ENCODE measurements at regions not wholly inside any gene's neighbourhood (a gene's known extent, or its start where the extent isn't known, plus 50 kb on each side); places are given as distances from the start of the nearest gene placed in this dataset.
"Not testable (repeated sequence)": the region's sequence is repeated elsewhere in the genome, so short reads cannot be mapped to it uniquely, and the experiment has no call there.

DNA sequence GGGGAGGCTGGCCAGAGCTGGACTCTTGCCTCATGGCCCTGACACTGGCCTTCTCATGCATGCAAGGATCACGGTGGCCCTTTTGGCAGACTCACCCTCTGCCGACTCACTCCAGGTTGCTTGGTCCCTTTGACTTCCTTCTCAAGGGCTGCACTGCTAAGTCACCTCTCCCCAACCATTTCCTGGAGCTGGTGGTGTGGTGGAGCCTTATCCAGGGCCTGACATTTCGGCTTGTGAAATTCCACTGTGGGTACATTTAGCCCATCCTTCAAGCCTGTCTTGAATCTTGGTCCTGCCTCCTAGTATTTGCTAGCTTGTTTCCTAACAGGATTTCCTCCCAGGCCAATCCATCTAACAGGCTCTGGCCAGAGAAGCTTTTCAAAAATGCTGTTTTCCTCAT, 52.6 kb upstream of the JUN start:
- no peak for FAIRE-seq

DNA sequence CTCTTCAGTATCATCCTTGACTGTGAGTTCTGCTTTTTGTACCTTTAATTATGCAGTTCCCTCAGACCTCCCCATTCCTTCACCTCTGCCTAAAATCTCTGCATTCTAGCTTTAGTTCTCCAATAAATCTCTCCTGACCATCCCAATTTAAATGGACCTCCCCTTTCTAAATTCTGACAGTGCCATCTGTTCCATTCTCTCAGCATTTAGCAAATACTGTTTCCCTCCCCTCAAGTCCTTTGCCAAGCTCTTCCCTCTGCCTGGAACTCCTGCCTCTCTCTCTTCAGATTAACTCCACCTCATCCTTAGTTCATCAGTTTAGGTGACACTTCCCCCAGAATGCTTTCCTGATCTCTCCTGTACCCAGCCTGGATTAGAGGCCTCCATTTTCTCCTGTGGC, 54.0 kb upstream of the JUN start:
- FAIRE-seq = no peak

DNA sequence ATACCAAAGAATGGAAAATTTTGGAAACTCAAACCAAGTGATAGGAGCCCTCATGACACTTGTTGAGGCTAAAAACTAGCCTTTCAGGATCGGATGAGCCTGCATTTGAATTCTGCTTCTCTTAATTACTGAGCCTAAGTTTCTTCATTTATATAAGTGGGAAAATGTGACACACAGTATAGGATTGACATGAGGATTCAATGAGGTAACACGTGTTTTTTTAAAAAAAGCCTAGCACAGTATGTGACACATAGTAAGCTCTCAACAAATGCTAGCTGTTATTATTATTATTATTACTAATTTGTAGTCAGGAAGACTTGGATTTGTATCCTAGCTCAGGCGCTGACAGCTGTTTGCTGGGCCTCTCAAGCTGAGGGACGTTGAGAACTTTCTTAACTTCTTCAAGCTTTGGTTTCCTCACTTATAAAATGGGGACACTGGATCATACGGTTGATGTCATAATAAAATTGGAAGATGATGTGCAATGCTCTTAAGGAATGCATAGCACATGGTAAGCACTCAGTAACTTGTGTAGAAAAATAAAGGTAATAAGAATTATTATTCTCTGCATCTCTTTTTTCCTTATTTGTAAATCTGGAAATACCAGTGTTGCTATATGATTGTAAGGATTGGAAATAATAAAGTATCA, 55.4 kb upstream of the JUN start:
- no peak for FAIRE-seq

DNA sequence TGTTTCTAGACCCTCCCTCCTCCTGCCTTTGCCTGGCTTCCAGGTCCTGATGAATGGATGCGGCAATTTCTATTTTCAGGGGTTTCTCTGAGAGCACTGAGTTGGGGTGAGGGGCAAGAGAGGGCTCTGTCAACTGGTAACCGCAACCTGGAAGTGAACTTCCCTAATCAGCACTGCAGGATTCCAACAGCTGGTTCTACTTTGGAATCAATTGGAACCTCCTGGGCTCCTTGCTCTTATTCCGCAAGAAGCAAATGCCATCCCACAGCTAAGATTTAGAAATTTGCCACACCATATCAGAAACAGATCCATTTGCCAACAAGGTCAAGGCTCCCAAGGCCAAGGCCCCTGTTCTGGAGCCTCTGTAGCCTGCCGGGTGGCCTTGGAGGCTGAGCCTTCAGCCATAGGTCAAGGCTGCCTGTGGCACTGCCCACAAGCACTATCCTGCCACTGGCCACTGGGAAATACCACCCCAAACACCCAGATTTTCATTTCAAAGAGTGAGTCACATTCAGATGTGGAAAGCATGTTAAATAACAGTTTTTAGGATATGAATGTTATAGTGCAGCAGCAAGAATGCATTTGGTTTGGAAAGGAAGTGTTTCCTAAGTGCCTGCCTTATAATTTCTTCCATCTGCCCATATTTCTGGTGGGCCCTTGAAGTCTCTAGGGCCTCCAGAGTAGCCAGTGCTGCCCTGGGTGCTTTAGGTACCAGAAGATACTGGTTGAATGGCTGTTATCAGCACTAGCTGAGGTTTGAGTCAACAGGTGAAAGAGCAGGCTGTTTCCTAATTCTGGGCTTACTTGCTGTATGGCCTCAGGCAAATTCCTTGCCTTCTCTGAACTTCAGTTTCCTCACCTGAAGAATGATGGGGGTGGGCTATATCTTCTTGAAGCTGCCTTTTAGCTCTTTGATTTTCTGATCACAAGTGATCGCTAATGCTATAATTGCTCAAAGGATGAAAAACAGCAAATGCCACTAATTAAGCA, 56.3 kb upstream of the JUN start:
- FAIRE-seq = no peak

DNA sequence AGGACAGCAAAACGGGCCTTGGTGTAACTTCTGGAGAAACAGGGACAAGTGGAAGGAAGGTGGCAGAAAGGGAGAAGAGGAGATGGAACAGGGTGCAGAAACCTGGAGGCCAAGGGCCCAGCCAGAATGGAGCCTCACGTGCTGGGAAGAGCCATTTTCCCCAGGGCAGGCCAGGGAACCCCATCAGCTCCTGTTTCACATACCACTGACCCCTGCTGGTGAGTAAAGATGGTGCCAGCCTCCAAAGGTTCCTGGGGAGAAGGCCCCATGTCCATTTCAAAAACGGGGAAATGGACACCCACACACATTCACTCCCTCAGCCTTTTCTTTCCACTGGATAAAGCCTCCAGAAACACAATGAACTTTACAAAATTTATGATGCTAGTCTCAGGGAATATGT, 57.6 kb upstream of the JUN start:
- no peak for FAIRE-seq

DNA sequence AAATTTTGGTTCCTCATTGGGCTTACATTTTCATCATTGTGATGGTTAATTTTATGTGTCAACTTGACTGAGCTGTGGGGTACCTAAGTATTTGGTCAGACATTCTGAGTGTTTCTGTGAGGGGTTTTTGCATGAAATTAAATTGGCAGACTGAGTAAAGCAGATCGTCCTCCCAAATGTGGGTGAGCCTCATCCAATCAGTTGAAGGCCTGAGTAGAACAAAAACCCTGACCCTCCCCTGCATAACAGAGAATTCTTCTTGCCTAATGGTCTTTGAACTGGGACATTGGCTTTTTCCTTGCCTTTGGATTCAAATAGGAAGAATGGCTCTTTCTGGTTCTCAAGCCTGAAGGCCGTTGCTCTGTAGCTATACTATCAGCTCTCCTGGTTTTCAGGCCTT, 59.1 kb upstream of the JUN start:
- FAIRE-seq = no peak

DNA sequence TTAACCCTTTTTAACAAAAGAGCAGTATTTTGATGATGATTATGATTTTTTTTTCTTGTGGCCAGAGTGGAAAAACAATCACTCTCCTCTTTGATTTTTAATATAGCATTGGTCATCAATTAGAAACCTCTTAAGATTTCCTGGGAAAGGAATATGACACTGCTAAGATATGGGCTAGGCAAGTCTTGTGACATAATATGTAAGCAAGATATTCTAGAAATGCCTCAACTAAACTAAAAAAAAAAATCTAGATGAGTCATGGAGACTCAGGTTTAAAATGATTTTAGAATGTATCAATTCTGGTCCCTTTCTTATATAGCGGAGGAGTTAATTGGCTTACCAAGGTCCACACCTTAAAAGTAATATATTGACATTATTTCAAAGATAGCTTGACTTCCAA, 60.3 kb upstream of the JUN start:
- FAIRE-seq = no peak

DNA sequence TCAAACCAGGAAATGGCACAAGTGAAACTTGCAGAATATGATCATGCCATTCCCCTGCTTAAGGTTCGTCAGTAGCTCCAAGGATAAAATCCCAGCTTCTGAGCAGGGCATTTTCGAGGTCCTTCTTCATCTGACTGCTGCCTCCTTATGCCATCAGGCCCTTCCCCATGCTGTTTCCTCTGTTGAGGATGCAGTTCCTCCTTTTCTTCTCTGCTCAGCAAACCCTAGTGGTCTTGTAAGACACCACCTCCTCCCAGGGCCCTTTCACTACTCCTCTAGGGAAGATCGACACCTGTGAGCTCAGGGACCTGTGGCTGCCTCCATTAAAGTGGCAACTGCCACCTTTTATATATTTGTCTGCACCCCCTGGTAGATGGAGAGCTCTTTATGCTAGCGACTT, 62.1 kb upstream of the JUN start:
- FAIRE-seq = no peak

DNA sequence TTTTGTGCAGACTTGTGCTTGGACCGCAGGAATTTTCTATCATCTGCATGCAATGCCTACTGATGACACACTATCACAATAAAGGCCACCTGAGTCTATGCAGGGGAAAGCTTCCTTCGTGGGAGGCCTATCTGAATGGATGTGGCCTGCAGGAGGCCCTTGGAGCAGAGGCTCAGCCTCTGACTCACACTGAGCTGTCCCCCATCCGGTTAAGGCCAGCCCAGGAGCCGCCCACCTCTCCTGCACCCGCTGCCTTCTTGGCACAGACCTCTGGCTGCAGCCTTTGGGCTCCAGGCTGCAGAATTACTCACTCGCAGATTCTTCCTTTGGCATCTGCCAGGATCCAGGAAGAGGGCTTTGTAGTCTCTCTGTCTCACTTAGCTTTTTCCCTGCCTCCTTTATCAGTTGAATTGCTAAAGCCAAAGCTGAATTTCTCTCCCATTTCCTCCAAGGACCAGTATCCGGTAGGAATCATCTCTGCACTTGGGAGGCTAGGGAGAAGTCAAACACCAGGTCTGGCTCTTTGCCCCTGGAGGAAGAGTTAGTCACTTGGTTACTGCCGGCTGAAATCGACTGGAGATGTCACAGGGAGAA, 65.1 kb upstream of the JUN start:
- FAIRE-seq = no peak

DNA sequence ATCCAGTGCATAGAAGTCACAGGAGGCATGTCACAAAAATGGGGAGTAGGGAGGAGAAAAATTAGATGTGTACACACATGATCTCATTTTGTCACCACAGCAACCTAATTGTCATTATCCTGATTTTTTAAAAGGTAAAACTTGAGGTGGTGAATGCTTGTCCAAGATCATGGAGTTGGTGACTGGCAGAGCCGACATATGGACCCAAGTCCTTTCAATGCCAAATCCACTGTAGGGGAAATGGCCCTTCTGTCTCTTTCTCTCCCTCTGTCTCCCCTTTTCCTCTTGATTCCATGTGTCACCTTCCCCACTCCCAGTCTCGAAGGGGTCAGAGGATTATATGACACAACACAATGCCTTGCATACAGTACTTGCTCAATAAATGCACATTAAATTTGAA, 65.7 kb upstream of the JUN start:
- FAIRE-seq = no peak

DNA sequence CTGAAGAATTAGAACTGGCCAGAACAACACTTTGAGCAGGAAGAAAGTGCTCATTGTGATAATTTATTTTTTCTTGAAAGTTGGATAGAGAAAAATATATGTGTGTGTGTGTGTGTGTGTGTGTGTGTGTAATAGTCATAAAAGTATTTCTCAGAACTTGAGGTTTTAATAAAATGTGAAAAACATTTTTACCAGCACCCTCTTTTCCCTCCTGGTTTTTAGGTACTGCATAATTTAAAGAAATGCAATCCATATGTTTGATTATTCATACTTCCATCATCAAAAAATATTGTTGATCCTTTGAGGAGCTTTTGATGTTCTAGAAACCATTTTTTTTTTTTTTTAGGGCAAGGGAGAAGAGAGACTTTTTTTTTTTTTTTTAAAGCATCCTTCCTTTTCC, 66.8 kb upstream of the JUN start:
- no peak for FAIRE-seq

DNA sequence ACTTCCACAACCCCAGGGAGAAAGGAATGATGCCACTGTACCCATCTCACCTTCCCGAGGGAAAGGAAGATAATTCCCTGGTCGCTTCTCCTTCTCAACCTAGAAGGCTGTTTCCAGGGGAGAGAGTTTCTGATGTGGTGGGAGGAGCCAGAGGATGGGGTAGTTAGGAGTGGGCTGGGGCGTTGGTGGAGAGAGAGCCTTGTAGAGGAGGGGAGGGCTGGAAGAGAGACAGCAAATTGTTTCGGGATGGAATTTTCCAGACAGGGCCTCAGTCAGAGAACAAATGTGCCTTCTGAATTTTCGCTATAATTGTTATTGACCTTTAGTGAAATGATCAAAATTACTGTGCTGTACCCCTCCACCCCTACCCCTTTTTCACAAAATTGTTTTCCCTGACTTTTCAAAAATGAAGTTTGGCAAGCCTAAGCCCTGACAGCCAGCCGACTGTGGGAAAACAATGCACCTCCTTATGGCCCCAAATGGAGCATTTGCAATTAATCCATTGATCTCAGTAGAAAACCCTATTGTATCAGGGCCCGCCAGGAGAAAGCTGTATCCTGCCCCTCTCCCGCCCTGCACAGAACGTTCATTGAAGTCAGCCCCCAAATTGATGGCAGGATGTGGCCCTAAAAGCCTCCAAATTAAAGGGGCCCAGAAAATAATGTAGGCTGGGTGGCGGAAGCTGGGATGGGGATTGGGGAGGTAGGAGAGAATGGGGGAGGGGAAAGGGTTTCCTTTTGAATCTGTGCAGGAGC, 69.1 kb upstream of the JUN start:
- FAIRE-seq = no peak

DNA sequence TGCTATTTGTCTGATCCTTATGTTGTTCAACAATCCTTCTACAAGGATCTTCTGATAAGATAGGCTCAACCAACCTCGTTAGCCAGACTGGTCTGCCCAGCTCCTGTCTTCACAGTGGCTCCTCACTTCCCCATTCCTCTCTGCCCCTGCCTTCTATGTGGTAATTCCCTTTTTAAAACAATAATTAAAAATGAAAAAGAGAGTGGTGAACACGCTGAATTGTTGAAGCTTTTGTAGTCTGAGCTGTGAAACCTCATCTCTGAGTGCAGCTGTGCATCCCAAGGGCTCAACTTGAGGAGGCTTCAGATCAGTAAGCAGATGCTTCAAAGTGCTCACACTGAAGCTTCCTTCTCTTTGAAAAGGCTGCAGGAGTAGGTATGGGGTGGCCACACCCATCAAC, 70.7 kb upstream of the JUN start:
- FAIRE-seq = no peak

DNA sequence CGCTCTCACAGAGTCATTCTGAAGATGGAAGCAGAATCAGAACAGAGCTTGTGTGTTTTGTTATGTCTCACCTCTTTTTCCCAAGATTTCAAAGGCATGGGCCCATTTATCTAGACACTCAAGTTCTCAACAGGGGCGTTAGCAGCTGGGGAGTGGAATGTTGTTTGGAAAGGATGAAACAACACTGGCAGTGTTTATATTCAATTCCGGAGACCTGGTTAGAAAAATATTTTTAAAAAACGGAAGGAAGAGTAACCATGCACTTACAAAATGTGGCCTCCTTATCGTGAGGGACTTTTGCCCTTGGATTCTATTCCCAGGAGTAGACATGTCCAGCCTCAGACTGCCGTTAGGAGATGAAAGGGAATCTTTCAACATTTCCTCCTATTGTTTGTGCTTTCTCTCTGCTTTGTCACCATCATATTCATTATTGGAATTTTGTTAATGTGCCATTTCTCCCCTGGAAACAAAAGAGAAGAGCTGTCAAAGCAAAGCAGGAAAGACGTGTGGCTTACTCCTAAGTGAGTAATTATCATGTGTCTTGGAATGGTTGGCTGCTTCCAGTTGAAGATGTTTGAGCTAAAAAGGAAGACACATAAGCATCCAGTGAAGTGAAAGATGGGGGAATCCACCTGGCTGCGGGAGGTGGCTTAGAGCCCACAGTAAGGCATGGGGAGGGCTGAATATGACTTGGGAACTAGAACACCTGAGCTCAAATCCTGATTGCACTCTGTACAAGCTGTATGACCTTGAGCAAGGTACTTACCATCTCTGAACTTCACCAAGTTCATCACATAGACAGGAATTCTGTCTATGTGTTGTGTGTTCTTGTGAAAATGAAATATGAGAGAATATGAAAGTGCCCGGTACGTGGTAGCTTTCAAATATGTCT, 71.7 kb upstream of the JUN start:
- no peak for FAIRE-seq

DNA sequence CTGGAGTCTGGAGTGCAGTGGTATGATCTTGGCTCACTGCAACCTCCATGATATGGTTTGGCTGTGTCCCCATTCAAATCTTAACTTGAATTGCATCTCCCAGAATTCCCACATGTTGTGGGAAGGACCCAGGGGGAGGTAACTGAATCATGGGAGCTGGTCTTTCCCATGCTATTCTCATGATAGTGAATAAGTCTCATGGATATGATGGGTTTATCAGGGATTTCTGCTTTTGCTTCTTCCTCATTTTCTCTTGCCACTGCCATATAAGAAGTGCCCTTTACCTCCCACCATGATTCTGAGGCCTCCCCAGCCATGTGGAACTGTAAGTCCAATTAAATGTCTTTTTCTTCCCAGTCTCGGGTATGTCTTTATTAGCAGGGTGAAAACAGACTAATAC, 72.4 kb upstream of the JUN start:
- not testable (repeated sequence) for FAIRE-seq

DNA sequence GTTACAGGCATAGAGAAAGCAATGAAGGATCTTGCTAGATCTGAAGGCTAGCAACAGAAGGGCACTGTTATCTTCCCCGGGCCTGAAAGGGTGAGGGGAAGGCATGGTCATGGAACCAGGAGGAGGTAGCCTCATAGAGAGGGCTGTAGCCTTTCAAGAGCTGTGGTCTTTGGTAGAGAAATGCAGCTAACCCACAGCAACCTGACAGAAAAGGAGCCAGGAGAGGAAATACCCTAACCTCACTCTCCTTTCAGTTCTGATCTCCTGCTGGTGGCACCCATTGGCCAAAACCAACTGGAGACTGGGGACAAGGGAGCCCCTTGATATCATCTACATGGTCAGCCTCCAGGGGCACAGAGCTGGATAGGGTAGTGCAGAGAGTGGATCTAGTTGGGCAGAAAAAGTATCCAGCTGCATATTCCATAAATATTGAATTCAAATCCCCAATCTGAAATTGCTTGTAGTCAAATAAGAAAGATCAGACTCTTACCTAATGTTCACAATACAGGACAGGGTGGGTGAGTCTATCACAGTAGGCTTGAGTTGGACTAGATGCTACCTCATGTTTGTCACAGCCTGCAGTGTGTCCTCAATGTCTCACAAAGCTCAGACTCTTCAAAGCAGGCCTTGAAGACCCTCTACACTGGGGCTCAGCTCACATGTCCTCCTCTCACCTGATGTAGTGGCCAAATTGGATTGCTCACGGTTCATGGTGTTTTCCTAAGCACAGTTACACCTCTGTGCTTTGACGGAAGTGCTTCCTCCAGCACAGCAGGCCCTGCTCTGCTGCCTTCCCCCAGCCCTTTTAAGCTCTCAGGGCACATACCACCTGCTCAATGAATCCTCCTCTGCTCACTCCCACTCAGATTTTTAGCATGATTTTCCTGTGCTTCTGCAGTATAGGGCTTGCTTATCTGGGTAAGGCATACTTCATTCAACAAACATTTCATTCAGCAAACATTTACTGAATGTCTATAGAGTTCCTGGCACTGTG, 74.1 kb upstream of the JUN start:
- FAIRE-seq = no peak

DNA sequence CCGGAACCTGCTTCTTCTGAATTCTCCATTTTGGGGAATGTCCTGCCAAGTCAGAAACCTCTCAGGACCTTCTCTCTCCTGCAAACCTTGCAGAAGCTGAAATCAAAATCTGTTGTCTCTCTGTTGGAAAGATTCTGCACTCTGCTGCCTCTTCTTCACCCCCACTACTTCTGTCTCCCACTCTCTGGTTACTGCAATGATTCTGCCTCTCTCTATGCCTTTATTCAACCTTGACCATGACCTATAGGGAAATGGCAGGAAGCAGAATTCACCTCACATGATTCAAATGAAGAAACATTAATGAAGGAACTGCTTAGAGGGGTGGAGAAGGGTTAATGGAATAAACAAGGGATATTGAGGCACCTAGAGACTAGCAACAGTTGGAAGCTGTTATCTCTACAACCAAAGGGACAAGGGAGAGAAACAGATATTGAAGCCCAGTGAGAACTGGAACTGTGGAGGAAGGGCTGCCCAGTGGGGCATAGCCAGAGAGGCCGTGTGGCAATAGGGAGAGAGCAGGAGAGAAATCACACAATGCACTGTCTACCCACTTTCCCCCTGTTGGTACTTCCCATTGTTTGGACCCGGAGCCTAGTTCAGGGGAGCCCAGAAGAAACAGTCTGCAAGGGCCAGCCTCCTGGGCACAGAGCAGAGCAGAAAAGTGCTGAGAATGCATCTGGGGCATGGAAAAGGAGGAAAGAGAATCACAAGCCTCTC, 76.1 kb upstream of the JUN start:
- FAIRE-seq = no peak

DNA sequence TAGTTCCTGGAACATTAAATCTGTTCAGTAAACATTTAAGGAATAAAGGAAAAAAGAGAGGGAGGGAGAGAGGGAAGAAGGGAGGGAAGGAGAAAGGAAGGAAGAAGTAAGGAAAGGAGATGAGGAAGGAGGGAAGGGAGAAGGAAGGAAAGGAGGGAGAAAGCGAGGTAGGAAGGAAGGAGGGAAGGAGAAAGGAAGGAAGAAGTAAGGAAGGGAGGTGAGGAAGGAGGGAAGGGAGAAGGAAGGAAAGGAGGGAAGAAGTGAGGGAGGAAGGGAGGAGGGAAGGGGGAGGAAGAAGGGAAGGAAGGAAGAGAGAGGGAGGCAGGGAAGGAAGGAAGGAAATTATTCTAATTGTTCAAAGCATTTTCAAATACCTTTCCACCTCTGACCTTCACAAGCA, 77.2 kb upstream of the JUN start:
- FAIRE-seq = no peak

DNA sequence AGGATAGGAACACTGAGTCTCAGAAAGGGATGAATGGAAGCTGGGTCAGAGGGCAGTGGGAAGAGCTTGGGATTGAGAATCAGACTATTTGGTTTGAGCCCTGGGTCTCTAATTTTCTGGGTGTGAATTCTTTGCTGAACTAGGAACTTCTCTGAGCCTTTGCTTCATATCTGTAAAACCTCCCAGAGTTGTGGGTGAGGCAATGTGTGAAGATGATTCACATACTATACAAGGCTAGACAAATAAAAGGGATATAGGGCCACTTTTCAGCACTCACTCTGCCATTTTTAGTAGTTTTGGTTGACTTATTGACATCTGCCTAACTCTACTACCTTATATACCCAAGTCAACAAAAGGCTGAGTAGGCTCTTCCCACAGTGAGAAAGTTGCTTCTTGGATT, 77.7 kb upstream of the JUN start:
- FAIRE-seq = no peak

DNA sequence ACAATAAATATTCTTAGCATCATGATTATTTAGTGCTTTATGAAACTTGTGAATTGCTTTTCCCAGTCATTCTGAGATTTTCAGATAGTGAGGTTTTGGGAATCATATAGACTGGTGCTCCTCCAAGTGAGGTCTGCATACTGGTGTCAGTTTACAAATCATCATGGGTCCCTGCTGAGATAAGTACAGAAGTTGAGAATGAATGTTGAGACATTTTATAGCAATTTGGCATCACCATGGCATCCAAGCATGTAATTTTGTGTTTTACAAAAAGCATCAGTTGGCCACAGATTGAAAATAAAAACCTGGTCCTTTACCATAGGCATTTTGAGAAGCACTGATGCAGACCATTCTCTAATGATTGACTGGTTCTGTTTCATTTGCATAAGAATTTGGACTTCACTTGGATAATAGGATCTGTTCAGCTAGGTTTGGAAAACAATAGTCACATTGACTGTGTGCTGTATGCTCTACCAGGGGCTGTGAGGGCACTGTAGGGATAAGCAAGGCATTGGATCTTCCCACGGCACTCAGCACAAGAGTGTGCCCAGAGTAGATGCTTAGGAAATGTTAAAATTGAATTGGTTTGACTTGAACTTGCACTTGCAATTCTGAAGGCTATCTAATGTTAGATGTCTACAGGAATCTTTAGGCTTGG, 79.0 kb upstream of the JUN start:
- no peak for FAIRE-seq

Data from endometrium (tissue), 2 donors.